LHCN-M2 (cell line): ENCODE measurements at regions not wholly inside any gene's neighbourhood (a gene's known extent, or its start where the extent isn't known, plus 50 kb on each side); places are given as distances from the start of the nearest gene placed in this dataset.

Experiments used
- DNase-seq: peaks from one replicate; pipeline ENCODE4 v3.0.0-alpha.2; 2012; ENCODE audit warnings: low read depth

GRCh38 chr3:23664459-23664858 lies 141.3 kb upstream of the UBE2E1 start:
- DNase-seq = no peak

DNA sequence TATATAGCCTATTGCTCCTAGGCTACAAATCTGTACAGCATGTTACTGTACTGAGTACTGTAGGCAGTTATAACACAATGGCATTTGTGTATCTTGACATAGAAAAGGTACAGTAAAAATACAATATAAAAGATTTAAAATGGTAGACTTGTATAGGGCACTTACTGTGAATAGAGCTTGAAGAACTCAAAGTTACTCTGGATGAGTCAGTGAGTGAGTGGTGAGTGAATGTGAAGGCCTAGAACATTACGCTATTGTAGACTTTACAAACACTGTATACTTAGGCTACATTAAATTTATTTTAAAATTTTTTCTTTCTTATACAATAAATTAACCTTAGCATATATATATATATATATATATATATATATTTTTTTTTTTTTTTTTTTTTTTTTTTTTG lies 140.0 kb upstream of the UBE2E1 start:
- peak; percentile 47 for DNase-seq

GRCh38 chr3:23666818-23667217 lies 138.9 kb upstream of the UBE2E1 start:
- DNase-seq = no peak

DNA sequence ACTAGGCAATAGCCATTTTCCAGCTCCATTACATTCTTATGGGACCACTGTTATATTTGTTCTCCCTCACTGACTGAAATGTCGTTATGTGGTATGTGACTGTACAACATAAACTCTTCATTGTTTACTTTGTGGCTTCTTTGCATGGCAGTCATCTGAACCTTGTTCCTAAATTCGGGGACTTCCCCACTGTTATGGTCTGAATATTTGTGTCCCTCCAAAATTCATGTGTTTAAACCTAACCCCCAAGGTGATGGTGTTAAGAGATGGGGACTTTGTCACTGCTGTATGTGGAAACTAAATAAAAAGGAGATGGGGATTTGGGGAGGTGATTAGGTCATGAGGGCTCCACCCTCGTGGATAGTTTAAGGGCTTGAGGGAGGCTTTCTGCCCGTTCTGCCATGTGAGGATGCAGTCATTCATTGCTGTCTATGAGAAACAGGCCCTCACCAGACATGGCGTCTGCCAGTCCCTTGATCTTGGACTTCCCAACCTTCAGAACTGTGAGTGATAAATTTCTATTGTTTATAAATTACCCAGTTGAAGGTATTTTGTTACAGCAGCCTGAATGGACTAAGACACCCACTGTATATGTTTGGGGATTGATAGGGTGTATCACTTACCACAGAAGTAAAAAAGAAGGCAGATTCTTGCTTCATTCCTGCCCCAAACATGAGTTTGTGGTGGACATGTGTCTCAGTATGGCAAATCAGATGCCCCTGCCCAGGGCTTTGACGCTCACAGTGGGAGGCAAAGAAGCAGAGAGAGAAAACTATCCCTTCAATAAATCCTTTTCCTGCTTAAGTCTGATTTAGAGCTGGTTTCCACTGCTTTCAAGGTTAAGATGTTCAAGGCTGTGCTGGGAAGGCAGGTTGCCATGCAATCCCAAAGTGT lies 138.0 kb upstream of the UBE2E1 start:
- DNase-seq = peak; percentile 51

DNA sequence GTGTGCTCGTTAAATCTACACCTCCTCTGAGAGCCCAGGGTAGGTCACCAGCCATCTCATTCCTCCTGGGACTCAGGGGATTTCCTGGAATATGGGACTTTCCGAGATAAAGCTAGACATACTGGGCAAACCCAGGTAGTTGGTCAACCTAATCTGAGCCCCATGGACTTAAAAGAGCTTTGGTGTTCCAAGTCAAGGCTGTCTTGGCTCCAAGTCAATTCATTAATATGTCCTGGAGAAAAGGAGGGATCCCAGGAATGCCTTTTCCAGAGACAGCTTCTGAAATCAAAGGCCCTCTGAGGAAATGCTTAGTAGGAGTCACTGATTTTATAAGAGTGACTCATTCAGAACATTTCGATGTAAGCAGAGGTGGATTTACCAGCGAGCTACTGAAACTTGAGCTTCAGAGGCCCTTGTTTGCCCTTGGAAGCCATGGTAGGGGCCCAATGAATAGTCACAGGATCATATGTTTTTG lies 137.3 kb upstream of the UBE2E1 start:
- peak; percentile 89 for DNase-seq

- DNase-seq = no peak
These were observed 136.1 kb upstream of the UBE2E1 start for GRCh38 chr3:23669541-23670255.

DNA sequence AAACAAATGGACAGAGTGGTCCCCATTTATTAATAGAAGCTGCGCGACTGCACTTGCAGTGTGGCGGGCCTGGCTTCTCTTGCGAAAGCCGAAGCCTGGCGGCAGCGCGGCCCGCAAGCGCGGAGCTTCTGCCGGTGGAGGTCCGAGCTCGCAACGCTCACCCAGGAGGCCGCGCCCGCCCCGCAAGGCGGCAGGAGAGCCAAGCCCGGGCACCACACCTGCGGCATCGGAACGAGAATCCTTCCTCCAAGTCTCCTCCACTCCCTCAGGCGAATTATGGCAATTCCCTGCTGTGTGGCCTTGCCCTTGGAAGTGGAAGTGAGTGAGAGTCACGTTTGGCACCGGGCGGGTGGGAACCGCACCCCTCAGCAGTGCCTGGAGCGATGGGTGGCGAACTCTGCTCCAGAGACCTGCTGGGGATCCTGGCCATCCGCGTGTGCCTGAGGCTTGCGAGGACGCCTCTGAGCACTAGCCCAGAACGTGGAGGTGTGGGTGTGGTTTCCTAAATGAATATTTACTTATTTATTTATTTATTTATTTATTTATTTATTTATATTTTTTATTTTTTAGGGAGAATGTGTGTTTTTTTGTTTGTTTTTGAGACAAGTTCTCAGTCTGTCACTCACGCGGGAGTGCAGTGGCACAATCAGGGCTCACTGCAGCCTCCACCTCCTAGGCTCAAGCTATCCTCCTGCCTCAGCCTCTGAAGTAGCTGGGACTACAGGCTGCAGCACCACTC lies 133.7 kb upstream of the UBE2E1 start:
- no peak for DNase-seq

DNA sequence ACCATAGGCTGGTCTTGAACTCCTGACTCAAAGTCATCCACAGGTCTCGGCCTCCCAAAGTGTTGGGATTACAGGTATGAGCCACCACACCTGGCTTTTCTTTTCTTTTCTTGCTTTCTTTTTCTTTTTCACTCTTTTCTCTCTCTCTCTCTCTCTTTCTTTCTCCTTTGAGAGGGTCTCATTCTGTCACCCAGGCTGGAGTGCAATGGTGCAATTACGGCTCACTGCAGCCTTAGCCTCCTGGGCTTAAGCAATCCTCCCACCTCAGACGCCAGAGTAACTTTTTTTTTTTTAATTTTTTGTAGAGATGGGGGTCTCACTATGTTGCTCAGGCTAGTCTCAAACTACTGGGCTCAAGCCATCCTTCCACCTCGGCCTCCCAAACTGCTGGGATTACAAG lies 133.1 kb upstream of the UBE2E1 start:
- no peak for DNase-seq

DNA sequence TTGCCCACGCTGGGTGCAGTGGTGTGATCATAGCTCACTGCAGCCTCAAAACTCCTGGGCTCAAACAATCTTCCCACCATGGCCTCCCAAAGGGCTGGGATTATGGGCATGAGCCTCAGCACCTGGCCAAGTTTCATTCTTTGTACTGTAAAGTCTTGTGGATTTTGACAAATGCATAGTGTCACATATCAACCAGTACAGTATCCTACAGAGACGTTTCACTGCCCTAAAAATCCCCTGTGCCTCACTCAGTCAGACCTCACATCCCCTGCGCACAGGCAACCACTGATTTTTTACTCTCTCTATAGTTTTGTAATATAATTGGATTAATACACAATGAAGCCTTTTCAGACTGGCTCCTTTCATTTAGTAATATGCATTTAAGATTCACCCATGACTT lies 130.7 kb upstream of the UBE2E1 start:
- no peak for DNase-seq

DNA sequence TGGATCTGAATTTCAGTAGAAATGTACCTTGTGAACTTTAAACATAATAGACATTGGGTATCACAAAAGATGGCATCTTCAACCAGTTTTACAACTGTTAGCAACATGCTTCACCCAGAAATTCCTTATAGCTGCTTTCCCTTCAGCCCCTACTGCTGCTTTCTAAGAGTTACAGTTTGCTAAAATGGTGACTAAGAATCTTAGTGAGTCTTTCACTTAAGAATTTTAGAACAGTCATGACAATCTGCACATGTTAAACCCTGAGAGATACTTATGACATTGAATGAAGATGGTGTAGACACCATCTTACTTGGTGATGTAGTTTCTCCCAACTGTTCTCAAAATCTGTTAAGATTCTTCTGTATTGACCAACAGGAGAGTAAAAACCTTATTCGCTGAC lies 129.7 kb upstream of the UBE2E1 start:
- peak; percentile 34 for DNase-seq

DNA sequence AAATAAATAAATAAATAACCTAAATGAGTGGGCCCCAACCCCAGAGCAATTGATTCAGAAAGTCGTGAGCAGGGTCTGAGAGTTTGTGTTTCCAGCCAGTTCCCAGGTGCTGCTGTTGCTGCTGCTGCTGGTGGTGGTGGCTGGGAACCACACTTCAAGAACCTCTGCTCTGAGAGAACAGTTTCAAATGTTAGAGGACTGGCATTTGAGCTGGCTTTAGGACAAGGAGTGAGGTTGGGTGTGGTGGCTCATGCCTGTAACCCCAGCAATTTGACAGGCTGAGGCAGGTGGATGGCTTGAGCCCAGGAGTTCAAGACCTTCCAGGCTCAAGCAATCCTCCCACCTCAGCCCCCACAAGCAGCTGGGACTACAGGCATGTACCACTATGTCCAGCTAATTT lies 123.1 kb upstream of the UBE2E1 start:
- DNase-seq = peak; percentile 72

- DNase-seq = peak; percentile 100
These were observed 120.1 kb upstream of the UBE2E1 start for GRCh38 chr3:23685541-23686258.

DNA sequence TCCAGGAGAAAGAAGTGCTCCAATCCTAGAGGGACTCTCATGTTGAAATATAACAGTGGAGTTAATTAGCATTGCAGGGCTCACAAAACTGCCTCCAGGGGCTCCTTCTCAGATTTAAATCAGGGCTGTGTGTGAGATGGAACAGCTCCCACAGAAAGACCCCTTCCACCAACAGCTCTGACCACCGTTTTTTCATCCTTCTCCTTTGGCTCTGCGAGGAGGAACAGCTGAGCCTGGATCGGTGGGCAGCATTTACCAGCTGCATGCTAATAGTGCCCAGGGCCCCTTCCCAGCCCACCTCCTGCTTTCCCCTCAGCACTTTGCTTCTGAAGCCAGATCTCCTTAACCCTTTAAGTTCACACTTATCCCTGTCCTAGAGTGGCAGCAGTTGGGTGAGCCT lies 119.2 kb upstream of the UBE2E1 start:
- DNase-seq = no peak

- peak; percentile 14 for DNase-seq
These were observed 114.3 kb upstream of the UBE2E1 start for GRCh38 chr3:23691357-23691895.

DNA sequence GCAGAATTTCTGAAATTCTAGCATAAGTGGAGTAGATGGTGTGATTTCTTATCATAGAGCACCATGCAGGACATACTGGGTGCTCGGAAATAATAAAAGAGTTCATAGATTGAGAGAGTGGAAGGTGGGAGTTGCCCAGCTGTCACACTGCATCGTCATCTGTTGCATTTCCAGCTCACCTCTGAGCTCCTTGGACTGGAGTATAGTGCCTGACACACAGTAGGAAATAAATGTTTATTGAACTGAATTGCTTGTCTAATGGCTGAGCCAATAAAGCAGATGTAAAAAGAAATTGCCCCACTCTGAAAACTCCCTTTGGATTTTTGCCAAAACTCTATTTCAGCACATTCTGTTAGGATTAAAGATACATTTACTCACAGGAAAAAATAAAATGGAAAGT lies 108.9 kb upstream of the UBE2E1 start:
- no peak for DNase-seq

- DNase-seq = no peak
These were observed 108.3 kb upstream of the UBE2E1 start for GRCh38 chr3:23697416-23697815.

- no peak for DNase-seq
These were observed 107.0 kb upstream of the UBE2E1 start for GRCh38 chr3:23698652-23699313.

DNA sequence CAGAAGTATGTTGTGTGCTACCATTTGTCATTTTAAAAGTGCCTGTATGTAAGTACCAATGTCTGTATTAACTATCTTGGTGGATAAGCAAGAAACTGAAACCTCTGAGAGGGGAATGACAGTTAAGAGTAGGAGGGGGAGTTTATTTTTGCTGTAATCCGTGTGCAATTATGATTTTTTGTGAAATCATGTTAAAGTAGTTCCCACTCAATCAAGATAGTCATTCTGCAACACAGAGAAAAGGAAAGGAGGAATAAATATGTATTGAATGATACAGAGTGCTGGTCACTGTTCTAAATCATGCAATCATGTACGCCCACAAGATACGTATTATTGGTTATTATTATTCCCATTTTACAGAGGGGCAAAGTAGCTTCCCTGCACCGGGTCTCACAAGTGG lies 105.1 kb upstream of the UBE2E1 start:
- no peak for DNase-seq

DNA sequence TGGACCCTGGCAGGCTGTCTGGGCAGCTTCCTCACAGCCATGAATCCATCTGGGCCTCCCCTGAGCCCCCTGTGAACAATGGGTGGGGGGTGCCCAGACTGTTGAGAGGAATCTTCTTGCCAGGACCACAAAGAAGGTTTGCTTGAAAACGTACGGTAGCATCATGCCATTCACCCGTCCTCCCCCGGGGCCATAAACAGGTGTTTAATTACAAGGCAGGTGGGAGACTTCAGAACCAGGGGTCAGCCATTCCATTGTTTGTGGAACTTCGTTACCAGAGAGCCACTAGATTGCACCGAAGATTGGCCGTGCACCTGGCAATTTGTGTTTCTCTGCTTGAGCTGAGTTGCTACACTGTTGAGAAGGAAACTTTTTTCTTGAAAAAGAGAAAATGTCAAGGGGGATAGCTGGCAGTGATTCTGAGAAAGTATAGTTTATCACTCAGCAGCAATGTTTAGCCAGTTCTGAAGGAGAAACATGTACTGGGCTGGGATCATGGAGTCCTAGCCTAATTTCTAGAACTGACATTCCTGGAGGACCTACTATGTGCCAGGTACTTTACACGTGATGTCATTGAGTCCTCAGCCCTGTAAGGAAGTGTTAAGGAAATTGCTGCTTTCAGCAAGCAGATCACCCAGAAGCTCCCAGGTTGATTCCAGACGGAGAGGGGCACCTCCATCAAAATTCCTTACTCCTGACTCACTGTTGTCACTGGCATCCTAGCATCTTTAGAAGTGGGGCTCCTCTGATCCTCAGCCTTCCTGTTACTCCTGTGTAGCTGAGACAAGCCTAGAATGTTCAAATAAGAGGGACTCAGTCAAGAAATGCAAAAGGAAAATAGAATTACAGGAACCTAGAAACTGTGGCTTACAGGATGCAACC lies 103.8 kb upstream of the UBE2E1 start:
- DNase-seq = peak; percentile 10

DNA sequence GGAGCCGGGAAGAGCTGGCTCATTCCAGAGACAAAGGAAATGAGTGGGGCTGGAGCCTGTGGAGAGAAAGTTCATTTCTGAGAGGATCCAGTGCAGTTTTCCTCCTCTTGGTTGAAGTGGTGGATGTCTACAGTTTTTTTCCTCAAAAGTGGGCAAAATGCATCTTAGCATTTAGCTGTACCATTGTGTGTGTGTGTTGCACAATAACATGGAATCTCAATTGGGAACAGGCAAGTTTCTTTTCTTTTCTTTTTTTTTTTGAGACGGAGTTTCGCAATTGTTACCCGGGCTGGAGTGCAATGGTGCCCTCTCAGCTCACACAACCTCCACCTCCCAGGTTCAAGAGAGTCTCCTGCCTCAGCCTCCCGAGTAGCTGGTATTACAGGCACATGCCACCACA lies 101.5 kb upstream of the UBE2E1 start:
- no peak for DNase-seq
